PFSK-1 (cell line): ENCODE measurements at regions not wholly inside any gene's neighbourhood (a gene's known extent, or its start where the extent isn't known, plus 50 kb on each side); places are given as distances from the start of the nearest gene placed in this dataset.

Experiments used
- POLR2AphosphoS5 ChIP-seq: IDR thresholded peaks from 2 replicates; pipeline ENCODE4 v1.6.1; 2012; ENCODE audit warnings: low read depth, mild to moderate bottlenecking, control low read depth, low read length, moderate library complexity
- REST ChIP-seq, 2 experiments: IDR thresholded peaks; 2 replicates each; pipeline versions ENCODE4 v1.6.1 to v1.8.0; 2011 to 2012; ENCODE audit warnings: low read depth in 2 of 2, low read length in 2 of 2, control low read depth in 1 of 2, inconsistent platforms in 1 of 2, mild to moderate bottlenecking in 1 of 2, moderate library complexity in 1 of 2; ENCODE audit not compliant: insufficient read depth in 1 of 2
- SIN3A ChIP-seq: IDR thresholded peaks from 2 replicates; pipeline ENCODE4 v1.6.1; 2012; ENCODE audit warnings: mild to moderate bottlenecking, low read length, moderate library complexity, borderline replicate concordance; ENCODE audit not compliant: insufficient read depth

- TF ChIP-seq REST (IDR thresholded peaks at IDR 0.05; ENCODE audit: insufficient read depth in 1 of 2, low read depth in 2 of 2, low read length in 2 of 2) (no peak), POLR2AphosphoS5 (no peak), SIN3A (no peak)
These were observed 85.9 kb downstream of the ZNF281 start for GRCh38 chr1:200323856-200324400.
